ENCODE measurements at regions not wholly inside any gene's neighbourhood (a gene's known extent, or its start where the extent isn't known, plus 50 kb on each side); places are given as distances from the start of the nearest gene placed in this dataset.

DNA sequence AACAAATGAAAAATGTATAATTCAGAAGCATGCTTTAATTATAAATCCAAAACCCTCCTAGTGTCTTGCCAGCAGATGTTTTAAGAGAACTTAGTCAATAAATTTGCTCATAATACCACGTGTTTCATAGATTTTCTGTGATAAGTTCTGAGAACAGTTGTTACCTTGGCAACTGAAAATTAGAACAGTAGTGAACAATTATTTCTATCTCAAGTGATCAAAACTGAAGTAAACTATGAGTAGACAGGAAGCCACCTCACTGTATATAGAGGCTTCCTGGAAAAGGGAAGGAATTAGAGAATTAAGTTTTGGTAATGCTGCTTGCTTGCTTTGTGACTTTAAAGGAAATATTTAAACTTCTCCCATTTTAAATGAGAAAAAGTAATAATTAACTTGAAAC lies 266.0 kb upstream of the ANO3 start:
- H3K4me3 ChIP-seq (ENCODE audit: low read length) = no peak overlapping the region
- TF ChIP-seq CTCF (conservative IDR thresholded peaks at IDR 0.05; ENCODE audit: low read depth, low read length) = no peak
- DNase-seq (ENCODE audit: low read depth) = no peak

- no peak overlapping the region for H3K4me3 ChIP-seq (ENCODE audit: low read length)
- DNase-seq (ENCODE audit: low read depth) = no peak
- no peak for TF ChIP-seq CTCF (conservative IDR thresholded peaks at IDR 0.05; ENCODE audit: low read depth, low read length)
Observed at GRCh38 chr11:26070714-26071380, 261.1 kb upstream of the ANO3 start.

DNA sequence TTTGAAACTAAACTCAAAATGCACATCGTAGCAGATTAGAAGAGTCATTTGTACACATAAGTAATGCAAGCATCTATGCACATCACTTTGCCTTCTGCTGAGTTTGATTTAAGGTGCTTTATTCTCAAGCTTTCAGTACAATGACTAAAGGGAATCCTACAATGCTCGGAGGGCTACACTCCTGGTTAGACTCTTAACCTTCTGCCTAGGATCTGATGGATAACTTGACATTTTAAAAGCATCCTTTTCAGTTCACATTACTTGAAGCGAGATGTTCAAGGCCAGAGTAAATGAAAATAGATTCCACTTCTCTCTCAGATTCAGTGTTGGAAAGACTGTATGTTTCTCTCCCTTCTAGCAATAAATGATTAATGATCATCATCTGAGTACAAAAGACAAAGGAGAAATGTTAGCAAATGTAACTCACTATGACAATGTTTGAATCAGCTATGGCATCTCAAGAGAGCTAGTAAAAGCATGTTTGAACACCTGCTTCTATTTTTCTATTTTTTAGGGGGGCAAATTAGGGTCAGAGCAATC lies 259.2 kb upstream of the ANO3 start:
- no peak overlapping the region for H3K4me3 ChIP-seq (ENCODE audit: low read length)
- TF ChIP-seq CTCF (conservative IDR thresholded peaks at IDR 0.05; ENCODE audit: low read depth, low read length) = no peak
- no peak for DNase-seq (ENCODE audit: low read depth)

GRCh38 chr11:26073646-26074045 lies 258.3 kb upstream of the ANO3 start:
- no peak for DNase-seq (ENCODE audit: low read depth)
- H3K4me3 ChIP-seq (ENCODE audit: low read length) = no peak overlapping the region
- TF ChIP-seq CTCF (conservative IDR thresholded peaks at IDR 0.05; ENCODE audit: low read depth, low read length) = no peak

DNA sequence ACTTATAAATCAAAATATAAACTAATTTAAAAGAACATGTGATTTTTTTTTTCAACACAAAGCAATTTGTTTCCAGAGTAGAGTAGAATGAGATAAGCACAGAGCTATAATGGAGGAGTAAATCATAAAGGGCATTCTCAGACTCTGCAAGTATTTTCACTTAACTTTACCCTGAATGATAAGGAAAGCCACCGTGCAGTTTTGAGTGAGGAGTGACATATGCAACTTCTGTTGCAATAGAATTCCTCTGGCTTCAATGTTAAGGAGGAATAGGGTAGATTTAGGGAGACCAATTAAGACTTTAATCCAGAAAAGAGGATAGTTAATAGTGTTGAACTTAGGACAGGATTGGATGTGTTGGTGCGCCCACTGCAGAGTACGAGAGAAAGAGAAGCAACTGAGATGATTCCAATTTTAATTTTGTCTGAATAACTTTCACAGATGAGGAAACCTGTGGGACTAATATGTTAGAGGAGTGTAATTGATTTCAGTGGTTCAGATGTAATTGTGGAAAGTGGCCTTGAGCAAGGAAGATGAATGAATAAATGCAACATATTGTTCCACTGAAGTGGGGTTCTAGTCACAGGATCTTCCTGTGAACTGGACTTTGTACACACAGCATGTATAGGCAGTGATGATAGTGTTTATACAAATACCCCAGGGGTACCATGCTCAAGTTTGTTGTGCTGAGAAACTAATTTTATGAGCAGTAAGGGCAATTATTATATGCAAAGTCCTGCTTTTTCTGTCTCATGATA lies 255.5 kb upstream of the ANO3 start:
- no peak overlapping the region for H3K4me3 ChIP-seq (ENCODE audit: low read length)
- TF ChIP-seq CTCF (conservative IDR thresholded peaks at IDR 0.05; ENCODE audit: low read depth, low read length) = no peak
- no peak for DNase-seq (ENCODE audit: low read depth)

GRCh38 chr11:26078231-26078821 lies 253.6 kb upstream of the ANO3 start:
- TF ChIP-seq CTCF (conservative IDR thresholded peaks at IDR 0.05; ENCODE audit: low read depth, low read length) = no peak
- DNase-seq (ENCODE audit: low read depth) = no peak
- no peak overlapping the region for H3K4me3 ChIP-seq (ENCODE audit: low read length)

All from retinal pigment epithelial cell (primary cell).